Activated CD8-positive, alpha-beta T cell treated with anti-CD3 and anti-CD28 coated beads for 36 hours (primary cell): ENCODE measurements at regions not wholly inside any gene's neighbourhood (a gene's known extent, or its start where the extent isn't known, plus 50 kb on each side); places are given as distances from the start of the nearest gene placed in this dataset.

ENCODE experiments used
- ATAC-seq: fragments of 200-7000 bp; cut with Tn5 transposase; one replicate; pipeline ENCODE4 v1.10.0; 2021; ENCODE audit warnings: mild to moderate bottlenecking, moderate library complexity
- CTCF ChIA-PET: fragments of 350-600 bp; sonication (Branson Sonifier 250); formaldehyde crosslinking; loops from one replicate; lab custom pipeline; 2021; ENCODE audit warnings: antibody characterized with exemption; lab: Charles Lee
- POLR2A ChIA-PET: fragments of 350-600 bp; sonication (Branson Sonifier 250); formaldehyde crosslinking; loops from one replicate; lab custom pipeline; 2021; ENCODE audit warnings: antibody characterized with exemption; lab: Charles Lee
- DNase-seq: peaks from one replicate; pipeline ENCODE4 v3.0.0-alpha.2; 2020
- H3K27ac Mint-ChIP-seq: one replicate; pipeline ENCODE4 v1.8.0; 2021; ENCODE audit warnings: mild to moderate bottlenecking, mixed read lengths
- H3K27me3 Mint-ChIP-seq: one replicate; pipeline ENCODE4 v1.8.0; 2021; ENCODE audit warnings: mixed read lengths
- H3K36me3 Mint-ChIP-seq: one replicate; pipeline ENCODE4 v1.8.0; 2021; ENCODE audit warnings: low read depth, mixed read lengths
- H3K4me1 Mint-ChIP-seq: one replicate; pipeline ENCODE4 v1.8.0; 2021; ENCODE audit warnings: low read depth, mixed read lengths
- H3K4me3 Mint-ChIP-seq: one replicate; pipeline ENCODE4 v1.8.0; 2021; ENCODE audit warnings: mild to moderate bottlenecking, moderate library complexity, mixed read lengths
- H3K9me3 Mint-ChIP-seq: one replicate; pipeline ENCODE4 v1.8.0; 2021; ENCODE audit warnings: mixed read lengths
- intact Hi-C: fragments of 100-400 bp; cut with micrococcal nuclease; formaldehyde crosslinking; loops from one replicate; pipeline ENCODE4 v1.10.0; 2022
- TF ChIP-seq, protein P1 (sequence below): fragments of 200-600 bp; IDR thresholded peaks from one replicate; pipeline ENCODE4 v1.8.0; 2022; ENCODE audit warnings: antibody characterized with exemption, mild to moderate bottlenecking

DNA sequence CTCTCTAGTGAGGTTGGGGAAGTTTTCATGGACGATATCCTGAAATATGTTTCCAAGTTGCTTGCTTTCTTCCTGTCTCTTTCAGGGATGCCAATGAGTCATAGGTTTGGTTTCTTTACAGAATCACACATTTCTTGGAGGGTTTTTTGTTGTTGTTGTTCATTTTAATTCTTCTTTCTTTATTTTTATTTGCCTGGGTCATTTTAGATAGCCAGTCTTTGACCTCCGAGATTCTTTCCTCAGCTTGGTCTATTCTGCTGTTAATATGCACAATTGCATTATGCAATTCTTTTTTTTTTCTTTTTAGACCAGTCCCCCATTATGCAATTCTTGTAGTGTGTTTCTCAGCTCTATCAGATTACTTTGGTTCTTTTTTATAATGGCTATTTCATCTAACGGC lies 338.9 kb downstream of the AEBP2 start:
- DNase-seq (no peak), ATAC-seq (no peak)
- intact Hi-C loops, result no loop called here
- no peaks in the 10 kb centered on the region for H3K36me3 Mint-ChIP-seq
- H3K27ac Mint-ChIP-seq, result no peak overlapping the region
- H3K4me3 Mint-ChIP-seq, result no peak overlapping the region
- peaks cover 3% of the 10 kb centered on the region for H3K9me3 Mint-ChIP-seq
- CTCF ChIA-PET, result no interaction called here
- POLR2A ChIA-PET, result no interaction called here
- TF ChIP-seq, protein P1, sequence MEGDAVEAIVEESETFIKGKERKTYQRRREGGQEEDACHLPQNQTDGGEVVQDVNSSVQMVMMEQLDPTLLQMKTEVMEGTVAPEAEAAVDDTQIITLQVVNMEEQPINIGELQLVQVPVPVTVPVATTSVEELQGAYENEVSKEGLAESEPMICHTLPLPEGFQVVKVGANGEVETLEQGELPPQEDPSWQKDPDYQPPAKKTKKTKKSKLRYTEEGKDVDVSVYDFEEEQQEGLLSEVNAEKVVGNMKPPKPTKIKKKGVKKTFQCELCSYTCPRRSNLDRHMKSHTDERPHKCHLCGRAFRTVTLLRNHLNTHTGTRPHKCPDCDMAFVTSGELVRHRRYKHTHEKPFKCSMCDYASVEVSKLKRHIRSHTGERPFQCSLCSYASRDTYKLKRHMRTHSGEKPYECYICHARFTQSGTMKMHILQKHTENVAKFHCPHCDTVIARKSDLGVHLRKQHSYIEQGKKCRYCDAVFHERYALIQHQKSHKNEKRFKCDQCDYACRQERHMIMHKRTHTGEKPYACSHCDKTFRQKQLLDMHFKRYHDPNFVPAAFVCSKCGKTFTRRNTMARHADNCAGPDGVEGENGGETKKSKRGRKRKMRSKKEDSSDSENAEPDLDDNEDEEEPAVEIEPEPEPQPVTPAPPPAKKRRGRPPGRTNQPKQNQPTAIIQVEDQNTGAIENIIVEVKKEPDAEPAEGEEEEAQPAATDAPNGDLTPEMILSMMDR, result no peak
- H3K27me3 Mint-ChIP-seq, result peaks cover 8% of the 10 kb centered on the region
- H3K4me1 Mint-ChIP-seq, result no peaks in the 10 kb centered on the region

DNA sequence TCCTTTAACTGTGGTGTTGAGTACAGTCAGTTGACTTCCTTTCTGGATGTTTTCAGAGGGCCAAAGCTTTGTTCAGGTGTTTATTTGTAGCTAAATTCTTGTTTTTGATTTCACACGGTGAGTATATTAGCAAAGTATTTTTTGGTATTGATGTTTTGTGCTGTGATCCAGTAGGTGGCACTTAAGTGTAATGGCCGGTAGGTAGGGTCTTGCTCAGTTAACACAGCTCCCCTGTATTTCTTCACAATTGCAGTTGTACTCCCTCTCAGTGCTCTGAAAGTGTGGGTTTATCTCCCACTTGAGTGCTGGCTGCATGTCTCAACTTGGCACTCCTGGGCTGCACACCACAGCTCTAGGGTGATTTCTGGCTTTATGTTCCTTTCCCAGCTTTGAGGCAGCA lies 339.5 kb downstream of the AEBP2 start:
- H3K4me1 Mint-ChIP-seq, result no peaks in the 10 kb centered on the region
- TF ChIP-seq, protein P1, result no peak
- no peak for ATAC-seq
- DNase-seq, result no peak
- ChIA-PET POLR2A (no interaction called here), CTCF (no interaction called here)
- H3K27me3 Mint-ChIP-seq, result peaks cover 8% of the 10 kb centered on the region
- peaks cover 3% of the 10 kb centered on the region for H3K9me3 Mint-ChIP-seq
- no peaks in the 10 kb centered on the region for H3K36me3 Mint-ChIP-seq
- H3K4me3 Mint-ChIP-seq, result no peak overlapping the region
- intact Hi-C loops, result no loop called here
- no peak overlapping the region for H3K27ac Mint-ChIP-seq

DNA sequence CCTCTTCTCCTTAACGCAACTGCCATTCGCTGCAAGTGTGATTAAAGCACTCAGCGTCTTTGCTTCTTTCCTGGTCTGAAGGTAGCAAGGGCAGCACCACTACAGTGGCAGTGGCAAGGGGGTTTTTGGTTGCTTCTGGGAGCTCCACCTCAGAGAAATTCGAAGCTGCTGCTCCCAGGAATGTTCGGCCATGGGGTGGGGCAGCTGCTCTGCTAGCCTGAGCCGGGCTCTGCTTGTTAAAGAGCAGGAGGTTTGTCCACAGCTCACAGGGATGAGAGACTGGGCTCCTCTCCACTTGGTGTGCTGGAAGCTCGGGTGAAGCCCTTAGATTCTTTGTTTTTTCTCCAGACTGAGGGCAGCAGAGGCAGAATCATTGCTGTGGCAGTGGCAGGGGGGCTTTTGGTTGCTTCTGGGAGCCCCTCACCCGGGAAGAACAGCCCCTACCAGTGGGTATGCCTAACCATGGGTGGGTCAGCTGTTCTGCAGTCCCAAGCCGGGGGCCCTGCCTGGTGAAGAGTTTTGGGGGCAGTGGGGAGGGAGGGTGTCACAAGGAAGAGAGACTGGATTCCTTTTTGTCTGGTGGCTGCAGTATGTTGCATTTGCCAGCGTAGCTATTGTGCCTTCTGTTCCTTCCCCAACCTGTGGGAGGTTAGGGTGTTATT lies 340.2 kb downstream of the AEBP2 start:
- ATAC-seq (no peak), DNase-seq (no peak)
- no peaks in the 10 kb centered on the region for H3K4me1 Mint-ChIP-seq
- intact Hi-C loops, result no loop called here
- ChIA-PET POLR2A (no interaction called here), CTCF (no interaction called here)
- peaks cover 3% of the 10 kb centered on the region for H3K9me3 Mint-ChIP-seq
- H3K27ac Mint-ChIP-seq, result no peak overlapping the region
- H3K27me3 Mint-ChIP-seq, result peaks cover 8% of the 10 kb centered on the region
- TF ChIP-seq, protein P1, result no peak
- no peak overlapping the region for H3K4me3 Mint-ChIP-seq
- H3K36me3 Mint-ChIP-seq, result no peaks in the 10 kb centered on the region

DNA sequence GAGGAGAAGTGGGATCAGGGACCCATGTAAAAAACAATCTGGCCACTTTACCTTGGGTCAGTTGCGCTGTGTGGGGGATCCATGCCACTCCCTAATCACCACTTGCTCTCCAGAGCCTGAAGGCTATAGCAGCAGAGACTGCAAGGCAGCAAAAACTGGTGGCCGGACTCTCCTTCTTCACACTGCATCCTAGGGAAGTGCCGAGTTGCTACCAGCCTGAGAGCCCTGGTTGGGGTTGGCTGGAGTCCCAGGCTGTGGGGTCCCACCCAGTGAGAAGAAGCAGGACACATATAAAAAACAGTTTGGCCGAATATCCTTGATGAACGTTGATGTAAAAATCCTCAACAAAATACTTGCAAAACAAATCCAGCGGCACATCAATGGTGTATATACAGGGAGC lies 341.2 kb downstream of the AEBP2 start:
- H3K36me3 Mint-ChIP-seq, result no peaks in the 10 kb centered on the region
- ChIA-PET POLR2A (no interaction called here), CTCF (no interaction called here)
- ATAC-seq (no peak), DNase-seq (no peak)
- TF ChIP-seq, protein P1, result no peak
- peaks cover 8% of the 10 kb centered on the region for H3K27me3 Mint-ChIP-seq
- peaks cover 7% of the 10 kb centered on the region for H3K9me3 Mint-ChIP-seq
- no peak overlapping the region for H3K27ac Mint-ChIP-seq
- no peaks in the 10 kb centered on the region for H3K4me1 Mint-ChIP-seq
- H3K4me3 Mint-ChIP-seq, result no peak overlapping the region
- intact Hi-C loops, result no loop called here

DNA sequence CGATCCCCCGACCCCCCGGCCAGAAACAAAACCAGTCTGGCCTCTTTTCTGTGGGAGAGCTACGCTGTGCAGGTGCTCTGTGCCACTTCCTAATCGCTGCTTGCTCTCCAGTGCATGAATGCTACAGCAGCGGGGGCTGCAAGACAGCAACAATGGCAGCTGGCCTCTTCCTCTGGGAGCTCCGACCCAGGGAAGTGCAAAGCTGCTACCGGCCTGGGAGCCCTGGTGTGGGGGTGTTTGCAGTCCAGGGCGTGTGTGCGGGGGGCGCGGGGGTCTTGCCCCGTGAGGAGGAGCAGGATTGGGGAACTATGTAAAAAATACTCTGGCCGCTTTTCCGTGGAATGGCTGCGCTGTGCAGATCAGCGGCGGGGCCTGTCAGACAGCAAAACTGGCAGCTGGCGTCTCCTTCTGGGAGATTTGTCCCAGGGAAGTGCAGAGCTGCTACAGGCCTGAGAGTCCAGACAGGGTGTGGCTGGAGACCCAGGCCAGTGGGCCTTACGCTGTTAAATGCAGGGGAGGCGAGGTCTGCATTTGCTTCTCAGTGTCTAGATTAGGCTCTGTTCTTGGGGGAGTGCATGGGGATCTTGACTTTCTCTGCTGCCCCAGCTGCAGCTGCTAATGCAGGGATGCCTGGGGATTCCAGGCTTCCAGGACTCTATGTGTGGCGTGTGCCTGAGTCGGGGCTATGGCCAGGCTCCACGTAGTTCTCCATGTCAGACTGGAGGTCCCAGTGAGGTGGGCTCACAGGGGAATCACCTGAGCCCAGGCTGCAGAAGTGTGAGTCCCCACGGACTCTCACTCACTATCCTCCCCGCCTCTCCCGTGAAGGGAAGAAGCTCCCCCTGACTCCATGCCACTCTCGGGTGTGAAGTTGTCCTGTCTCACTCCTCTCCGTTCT lies 344.5 kb downstream of the AEBP2 start:
- ATAC-seq, result no peak
- no peak for DNase-seq
- H3K36me3 Mint-ChIP-seq, result peaks cover 1% of the 10 kb centered on the region
- no peak overlapping the region for H3K27ac Mint-ChIP-seq
- TF ChIP-seq, protein P1, result no peak
- intact Hi-C loops, result no loop called here
- peaks cover 27% of the 10 kb centered on the region for H3K9me3 Mint-ChIP-seq
- H3K4me3 Mint-ChIP-seq, result no peak overlapping the region
- ChIA-PET CTCF (no interaction called here), POLR2A (interaction anchor here (1.4 kb wide), 1 partner anchor 21 kb away, joined by 4 read pairs; no protein-coding TSS in a partner anchor)
- H3K4me1 Mint-ChIP-seq, result no peaks in the 10 kb centered on the region
- H3K27me3 Mint-ChIP-seq, result no peaks in the 10 kb centered on the region
